DND-41 (cell line): ENCODE measurements at regions not wholly inside any gene's neighbourhood (a gene's known extent, or its start where the extent isn't known, plus 50 kb on each side); places are given as distances from the start of the nearest gene placed in this dataset.

ENCODE experiments used
- ATAC-seq: fragments of 200-7000 bp; cut with Tn5 transposase; 3 replicates; pipeline ENCODE4 v1.9.1; 2021; ENCODE audit warnings: low read depth; ENCODE audit not compliant: insufficient read depth
- DNase-seq: peaks from one replicate; pipeline ENCODE4 v3.0.0-alpha.2; 2020
- H2AFZ ChIP-seq: 2 replicates; pipeline ENCODE4 v1.6.0; 2012; ENCODE audit warnings: low read depth, low read length
- H3K27ac ChIP-seq: 2 replicates; pipeline ENCODE4 v1.5.1; 2012; ENCODE audit warnings: low read length, inconsistent platforms
- H3K27me3 ChIP-seq: fragments of 200-600 bp; sonication (generic); 2 replicates; pipeline ENCODE4 v1.6.0; 2012; ENCODE audit warnings: low read length, mild to moderate bottlenecking, inconsistent platforms; ENCODE audit not compliant: insufficient read depth, poor library complexity
- H3K36me3 ChIP-seq: 2 replicates; pipeline ENCODE4 v1.5.1; 2012; ENCODE audit warnings: low read length, inconsistent platforms; ENCODE audit not compliant: insufficient read depth
- H3K4me1 ChIP-seq: 2 replicates; pipeline ENCODE4 v1.5.1; 2012; ENCODE audit warnings: mild to moderate bottlenecking, low read length; ENCODE audit not compliant: insufficient read depth
- H3K4me2 ChIP-seq: 2 replicates; pipeline ENCODE4 v1.6.0; 2012; ENCODE audit warnings: mild to moderate bottlenecking, moderate library complexity, low read length, inconsistent platforms; ENCODE audit not compliant: insufficient read depth
- H3K4me3 ChIP-seq, 2 experiments: fragments of 200-600 bp in 1 of 2; shearing (Covaris generic) in 1 of 2; 2 replicates each; pipeline ENCODE4 v1.5.1; 2012 to 2016; ENCODE audit warnings: inconsistent platforms in 2 of 2, low read length in 2 of 2, mild to moderate bottlenecking in 2 of 2, low read depth in 1 of 2, moderate library complexity in 1 of 2
- H3K79me2 ChIP-seq: 2 replicates; pipeline ENCODE4 v1.6.0; 2012; ENCODE audit warnings: low read length, inconsistent platforms; ENCODE audit not compliant: insufficient read depth
- H3K9ac ChIP-seq: 2 replicates; pipeline ENCODE4 v1.6.0; 2012; ENCODE audit warnings: low read depth, mild to moderate bottlenecking, inconsistent platforms, low read length, moderate library complexity
- H3K9me3 ChIP-seq: 2 replicates; pipeline ENCODE4 v1.5.1; 2012; ENCODE audit warnings: low read length, moderate library complexity, mild to moderate bottlenecking, inconsistent platforms; ENCODE audit not compliant: insufficient read depth, severe bottlenecking
- H4K20me1 ChIP-seq: 2 replicates; pipeline ENCODE4 v1.6.0; 2012; ENCODE audit warnings: low read length; ENCODE audit not compliant: insufficient read depth
- CTCF ChIP-seq: IDR thresholded peaks from 2 replicates; pipeline ENCODE4 v1.5.1; 2012; ENCODE audit warnings: borderline replicate concordance, low read length, moderate library complexity, mild to moderate bottlenecking; ENCODE audit not compliant: poor library complexity, severe bottlenecking; ENCODE audit errors: extremely low read depth
- EZH2 ChIP-seq: IDR thresholded peaks from 3 replicates; pipeline ENCODE4 v1.6.1; 2012; ENCODE audit warnings: borderline replicate concordance, low read depth, mild to moderate bottlenecking, moderate library complexity, low read length, inconsistent platforms; ENCODE audit not compliant: severe bottlenecking

GRCh38 chr7:91367812-91368578 is 103.8 kb downstream of the FZD1 start:
- H3K9ac ChIP-seq: no peak overlapping the region
- TF ChIP-seq EZH2 (no peak), CTCF (no peak)
- no peaks in the 10 kb centered on the region for H3K79me2 ChIP-seq
- H3K27me3 ChIP-seq: peaks cover 4% of the 10 kb centered on the region
- no peak overlapping the region for H3K4me2 ChIP-seq
- H3K36me3 ChIP-seq: no peaks in the 10 kb centered on the region
- no peak overlapping the region for H3K27ac ChIP-seq
- ATAC-seq (no peak), DNase-seq (no peak)
- no peaks in the 10 kb centered on the region for H3K9me3 ChIP-seq
- H2AFZ ChIP-seq: no peak overlapping the region
- H3K4me3 ChIP-seq: no peak overlapping the region
- H4K20me1 ChIP-seq: no peaks in the 10 kb centered on the region
- no peaks in the 10 kb centered on the region for H3K4me1 ChIP-seq

- Histone ChIP-seq H3K79me2 (no peaks in the 10 kb centered on the region), H3K4me3 (no peak overlapping the region), H3K36me3 (no peaks in the 10 kb centered on the region), H2AFZ (no peak overlapping the region), H3K9me3 (no peaks in the 10 kb centered on the region), H3K27ac (no peak overlapping the region), H3K27me3 (peaks cover 4% of the 10 kb centered on the region), H3K4me2 (no peak overlapping the region), H3K9ac (no peak overlapping the region), H4K20me1 (no peaks in the 10 kb centered on the region), H3K4me1 (no peaks in the 10 kb centered on the region)
- no peak for ATAC-seq
- no peak for DNase-seq
- TF ChIP-seq EZH2 (no peak), CTCF (no peak)
These were observed 108.1 kb downstream of the FZD1 start for GRCh38 chr7:91372323-91372722.

- Histone ChIP-seq H3K36me3 (no peaks in the 10 kb centered on the region), H4K20me1 (no peaks in the 10 kb centered on the region), H3K4me2 (no peak overlapping the region), H3K4me1 (no peaks in the 10 kb centered on the region), H2AFZ (no peak overlapping the region), H3K27me3 (peaks cover 4% of the 10 kb centered on the region), H3K9me3 (no peaks in the 10 kb centered on the region), H3K27ac (no peak overlapping the region), H3K4me3 (no peak overlapping the region), H3K9ac (no peak overlapping the region), H3K79me2 (no peaks in the 10 kb centered on the region)
- ATAC-seq (no peak), DNase-seq (no peak)
- TF ChIP-seq EZH2 (no peak), CTCF (no peak)
These were observed 109.0 kb downstream of the FZD1 start for GRCh38 chr7:91373111-91373800.
